H1 (cell line): ENCODE measurements at regions not wholly inside any gene's neighbourhood (a gene's known extent, or its start where the extent isn't known, plus 50 kb on each side); places are given as distances from the start of the nearest gene placed in this dataset.
"Not testable (repeated sequence)": the region's sequence is repeated elsewhere in the genome, so short reads cannot be mapped to it uniquely, and the experiment has no call there.

Experiments used
- CTCF ChIA-PET: fragments of 300-600 bp; sonication (Branson Sonifier 250); formaldehyde crosslinking; loops from one replicate; lab custom pipeline; 2021; ENCODE audit not compliant: partially characterized antibody; lab: Charles Lee
- POLR2A ChIA-PET: fragments of 300-600 bp; sonication (Branson Sonifier 250); formaldehyde crosslinking; loops from one replicate; lab custom pipeline; 2021; ENCODE audit warnings: inconsistent platforms; ENCODE audit not compliant: partially characterized antibody; lab: Charles Lee
- DNase-seq, 2 experiments: peaks; one replicate each; pipeline versions ENCODE4 v3.0.0 to v3.0.0-alpha.2; 2010 to 2022; ENCODE audit warnings: low spot score in 2 of 2, low read depth in 1 of 2, mixed read lengths in 1 of 2
- FAIRE-seq: peaks from 2 replicates; lab custom pipeline; 2011; peaks lifted over from hg19 to GRCh38; lab: Jason Lieb, UNC
- H2AFZ ChIP-seq: 2 replicates; pipeline ENCODE4 v1.8.1; 2012; ENCODE audit warnings: low read length, inconsistent platforms
- H2AK5ac ChIP-seq: 2 replicates; pipeline ENCODE4 v1.6.1; 2013; ENCODE audit warnings: low read depth, low read length
- H2BK120ac ChIP-seq: replicated peaks from 2 replicates; pipeline ENCODE3; 2013; ENCODE audit warnings: low read depth, low read length, inconsistent platforms
- H2BK12ac ChIP-seq: 2 replicates; pipeline ENCODE4 v1.6.1; 2013; ENCODE audit warnings: low read depth, low read length
- H2BK15ac ChIP-seq: 2 replicates; pipeline ENCODE4 v1.6.1; 2013; ENCODE audit warnings: low read length
- H2BK20ac ChIP-seq: 2 replicates; pipeline ENCODE4 v1.6.1; 2013; ENCODE audit warnings: low read length
- H2BK5ac ChIP-seq: 2 replicates; pipeline ENCODE4 v1.6.1; 2013; ENCODE audit warnings: low read depth, low read length
- H3K14ac ChIP-seq: 2 replicates; pipeline ENCODE4 v1.6.1; 2013; ENCODE audit warnings: inconsistent platforms; ENCODE audit not compliant: insufficient read length
- H3K18ac ChIP-seq: 2 replicates; pipeline ENCODE4 v1.6.1; 2013; ENCODE audit warnings: low read length; ENCODE audit errors: extremely low read depth
- H3K23ac ChIP-seq: 2 replicates; pipeline ENCODE4 v1.6.1; 2013; ENCODE audit warnings: inconsistent platforms; ENCODE audit not compliant: insufficient read length
- H3K23me2 ChIP-seq: 2 replicates; pipeline ENCODE4 v1.6.1; 2013; ENCODE audit warnings: low read depth, low read length
- H3K27ac ChIP-seq: 2 replicates; pipeline ENCODE4 v1.6.1; 2011; ENCODE audit warnings: low read depth, low read length, inconsistent platforms
- H3K27me3 ChIP-seq, 4 experiments: replicated peaks in 1 of 4; 1 replicate in 1 of 4; 2 replicates in 3 of 4; pipeline versions ENCODE4 v1.6.1 to v1.8.1; 2011 to 2013; ENCODE audit warnings: low read length in 3 of 4, mild to moderate bottlenecking in 3 of 4, inconsistent platforms in 2 of 4, mixed read lengths in 2 of 4, moderate library complexity in 1 of 4; ENCODE audit not compliant: control insufficient read depth in 3 of 4, insufficient read depth in 3 of 4; ENCODE audit errors: extremely low read depth in 1 of 4
- H3K36me3 ChIP-seq, 4 experiments: 2 replicates each; pipeline versions ENCODE4 v1.6.1 to v1.8.1; 2011 to 2013; ENCODE audit warnings: mild to moderate bottlenecking in 4 of 4, low read length in 3 of 4, moderate library complexity in 2 of 4, control low read depth in 1 of 4, inconsistent platforms in 1 of 4; ENCODE audit not compliant: insufficient read depth in 4 of 4, control insufficient read depth in 2 of 4
- H3K4ac ChIP-seq: replicated peaks from 2 replicates; pipeline ENCODE3; 2013; ENCODE audit warnings: low read length, low read depth, mixed read lengths, inconsistent platforms; ENCODE audit not compliant: insufficient read length
- H3K4me1 ChIP-seq, 4 experiments: replicated peaks in 1 of 4; 1 replicate in 1 of 4; 2 replicates in 3 of 4; pipeline versions ENCODE4 v1.6.1 to v1.8.1; 2011 to 2013; ENCODE audit warnings: low read length in 3 of 4, inconsistent platforms in 2 of 4, mixed read lengths in 1 of 4; ENCODE audit not compliant: insufficient read depth in 4 of 4, control insufficient read depth in 3 of 4
- H3K4me2 ChIP-seq, 2 experiments: 2 replicates each; pipeline versions ENCODE4 v1.6.1 to v1.8.1; 2011 to 2013; ENCODE audit warnings: low read depth in 2 of 2, low read length in 2 of 2, control low read depth in 1 of 2, inconsistent platforms in 1 of 2, mild to moderate bottlenecking in 1 of 2; ENCODE audit not compliant: insufficient read depth in 1 of 2
- H3K4me3 ChIP-seq, 4 experiments: fragments of 200-600, 300-600 bp in 1 of 4; sonication (generic), shearing (Covaris generic), sonication (Bioruptor Twin) in 1 of 4; 2 replicates each; pipeline versions ENCODE4 v1.5.1 to v1.8.1; 2011 to 2016; ENCODE audit warnings: low read length in 4 of 4, low read depth in 3 of 4, control low read depth in 2 of 4, inconsistent platforms in 2 of 4, mild to moderate bottlenecking in 2 of 4, mixed read lengths in 1 of 4, moderate library complexity in 1 of 4; ENCODE audit not compliant: insufficient read depth in 2 of 4; ENCODE audit errors: extremely low read depth in 1 of 4
- H3K56ac ChIP-seq: replicated peaks from 2 replicates; pipeline ENCODE3; 2013; ENCODE audit warnings: low read depth, mild to moderate bottlenecking, mixed read lengths, low read length, inconsistent platforms; ENCODE audit not compliant: insufficient read length
- H3K79me1 ChIP-seq: 2 replicates; pipeline ENCODE4 v1.6.1; 2013; ENCODE audit warnings: low read depth, low read length, control low read depth
- H3K79me2 ChIP-seq, 2 experiments: 2 replicates each; pipeline versions ENCODE4 v1.6.1 to v1.8.1; 2012 to 2013; ENCODE audit warnings: low read length in 2 of 2, mild to moderate bottlenecking in 2 of 2, inconsistent platforms in 1 of 2; ENCODE audit not compliant: insufficient read depth in 2 of 2, control insufficient read depth in 1 of 2
- H3K9ac ChIP-seq, 4 experiments: replicated peaks in 1 of 4; 1 replicate in 1 of 4; 2 replicates in 3 of 4; pipeline versions ENCODE4 v1.6.1 to v1.8.1; 2011 to 2013; ENCODE audit warnings: low read depth in 3 of 4, low read length in 3 of 4, control low read depth in 2 of 4, mild to moderate bottlenecking in 2 of 4, moderate library complexity in 2 of 4, inconsistent platforms in 1 of 4; ENCODE audit errors: extremely low read depth in 1 of 4
- H3K9me3 ChIP-seq, 2 experiments: 2 replicates each; pipeline versions ENCODE4 v1.6.1 to v1.8.1; 2012 to 2013; ENCODE audit warnings: mild to moderate bottlenecking in 2 of 2, moderate library complexity in 2 of 2, control low read depth in 1 of 2, inconsistent platforms in 1 of 2, low read depth in 1 of 2, low read length in 1 of 2, mixed read lengths in 1 of 2; ENCODE audit not compliant: insufficient read depth in 2 of 2
- H4K20me1 ChIP-seq, 2 experiments: replicated peaks in 1 of 2; 2 replicates each; pipeline versions ENCODE3 to v1.8.1; 2011 to 2013; ENCODE audit warnings: inconsistent platforms in 2 of 2, low read length in 2 of 2, mild to moderate bottlenecking in 1 of 2; ENCODE audit not compliant: insufficient read depth in 2 of 2, control insufficient read depth in 1 of 2
- H4K5ac ChIP-seq: 2 replicates; pipeline ENCODE4 v1.6.1; 2013; ENCODE audit warnings: low read length, low read depth, mixed read lengths, inconsistent platforms; ENCODE audit not compliant: insufficient read length
- H4K8ac ChIP-seq: 2 replicates; pipeline ENCODE4 v1.8.0; 2013; ENCODE audit warnings: mild to moderate bottlenecking, moderate library complexity, low read length, inconsistent platforms; ENCODE audit not compliant: insufficient read depth; ENCODE audit errors: extremely low read depth
- H4K91ac ChIP-seq: replicated peaks from 2 replicates; pipeline ENCODE3; 2013; ENCODE audit warnings: low read length, mixed read lengths, inconsistent platforms; ENCODE audit not compliant: insufficient read length
- EP300 ChIP-seq, 2 experiments: IDR thresholded peaks; 1 replicate in 1 of 2; 2 replicates in 1 of 2; pipeline ENCODE4 v1.6.1; 2011 to 2012; ENCODE audit warnings: low read depth in 2 of 2, low read length in 2 of 2, mild to moderate bottlenecking in 2 of 2, borderline replicate concordance in 1 of 2, inconsistent platforms in 1 of 2, moderate library complexity in 1 of 2
- GTF2F1 ChIP-seq: IDR thresholded peaks from 2 replicates; pipeline ENCODE4 v1.6.1; 2012; ENCODE audit warnings: low read depth, low read length, improper control_type of control experiment, borderline replicate concordance
- KDM1A ChIP-seq: fragments of 200-600, 300-600 bp; sonication (generic); IDR thresholded peaks from 2 replicates; pipeline ENCODE4 v1.7.1; 2016; ENCODE audit warnings: mild to moderate bottlenecking, low read length, borderline replicate concordance
- POLR2A ChIP-seq, 2 experiments: IDR thresholded peaks; 1 replicate in 1 of 2; 2 replicates in 1 of 2; pipeline ENCODE4 v1.6.1; 2011; ENCODE audit warnings: low read depth in 2 of 2, low read length in 2 of 2, mild to moderate bottlenecking in 2 of 2; ENCODE audit errors: control extremely low read depth in 1 of 2
- RFX5 ChIP-seq: IDR thresholded peaks from 2 replicates; pipeline ENCODE4 v1.6.1; 2011; ENCODE audit warnings: low read depth, low read length, improper control_type of control experiment, borderline replicate concordance
- YY1 ChIP-seq: IDR thresholded peaks from 2 replicates; pipeline ENCODE4 v1.6.1; 2011; ENCODE audit warnings: low read depth, mild to moderate bottlenecking, low read length
- WGBS, 2 experiments: shearing (Covaris generic) in 1 of 2; methylation state at CpG; one replicate each; pipeline versions ENCODE4 v1.1.6 to v1.1.7; 2013 to 2015; ENCODE audit warnings: low lambda C conversion rate in 2 of 2, mixed read lengths in 2 of 2, inconsistent platforms in 1 of 2, low coverage in 1 of 2, missing lambda C conversion rate in 1 of 2; ENCODE audit not compliant: insufficient replicate concordance in 2 of 2, insufficient coverage in 1 of 2, insufficient read length in 1 of 2; ENCODE audit errors: extremely low coverage in 1 of 2, missing lambda C conversion rate in 1 of 2; 5-methylcytosine and 5-hydroxymethylcytosine counted together
- TF ChIP-seq, protein P1 (sequence below): IDR thresholded peaks from 2 replicates; pipeline ENCODE4 v1.6.1; 2011; ENCODE audit warnings: low read length, improper control_type of control experiment

DNA sequence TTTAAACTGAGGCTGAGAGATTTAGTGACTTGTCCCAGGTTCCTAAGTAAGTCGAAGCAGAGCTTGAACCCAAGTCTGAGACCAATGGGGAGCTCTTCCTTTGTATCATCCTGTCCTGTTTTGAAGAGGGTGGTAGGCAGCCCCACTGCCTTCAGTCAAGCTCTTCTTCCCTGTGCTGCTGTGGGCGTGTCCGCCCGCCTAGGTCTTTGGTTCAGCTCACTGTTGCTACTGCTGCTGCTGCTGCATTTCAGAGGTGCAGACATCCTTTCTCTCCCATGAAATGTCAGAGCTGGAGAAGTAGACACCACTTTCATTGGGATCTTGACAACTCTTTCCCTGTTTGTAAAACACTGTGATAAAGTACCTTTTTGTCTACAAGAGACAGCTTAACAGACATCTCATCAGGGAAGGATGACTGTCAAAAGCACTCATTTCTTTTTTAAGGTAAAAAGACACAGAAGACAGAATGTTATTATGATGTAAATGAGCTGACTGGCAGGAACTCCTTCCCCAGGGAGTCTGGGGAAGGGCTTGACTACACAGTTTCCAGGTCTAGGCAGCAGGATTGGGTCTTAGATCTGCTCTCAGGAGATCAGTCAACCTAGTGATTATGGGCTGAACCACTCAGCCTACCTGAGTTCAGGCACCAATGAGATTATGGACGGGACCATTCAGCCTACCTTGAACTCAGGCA lies 91.7 kb upstream of the TRIB2 start (continued):
- no peak for TF ChIP-seq KDM1A
- no peak for TF ChIP-seq RFX5
- TF ChIP-seq GTF2F1: no peak
- TF ChIP-seq, protein P1, sequence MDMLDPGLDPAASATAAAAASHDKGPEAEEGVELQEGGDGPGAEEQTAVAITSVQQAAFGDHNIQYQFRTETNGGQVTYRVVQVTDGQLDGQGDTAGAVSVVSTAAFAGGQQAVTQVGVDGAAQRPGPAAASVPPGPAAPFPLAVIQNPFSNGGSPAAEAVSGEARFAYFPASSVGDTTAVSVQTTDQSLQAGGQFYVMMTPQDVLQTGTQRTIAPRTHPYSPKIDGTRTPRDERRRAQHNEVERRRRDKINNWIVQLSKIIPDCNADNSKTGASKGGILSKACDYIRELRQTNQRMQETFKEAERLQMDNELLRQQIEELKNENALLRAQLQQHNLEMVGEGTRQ: no peak
- TF ChIP-seq EP300 (IDR thresholded peaks at IDR 0.05; ENCODE audit: borderline replicate concordance in 1 of 2, low read depth in 2 of 2, low read length in 2 of 2): no peak
- TF ChIP-seq POLR2A (IDR thresholded peaks at IDR 0.05; ENCODE audit: control extremely low read depth in 1 of 2, low read depth in 2 of 2, low read length in 2 of 2): no peak
- TF ChIP-seq YY1: no peak

DNA sequence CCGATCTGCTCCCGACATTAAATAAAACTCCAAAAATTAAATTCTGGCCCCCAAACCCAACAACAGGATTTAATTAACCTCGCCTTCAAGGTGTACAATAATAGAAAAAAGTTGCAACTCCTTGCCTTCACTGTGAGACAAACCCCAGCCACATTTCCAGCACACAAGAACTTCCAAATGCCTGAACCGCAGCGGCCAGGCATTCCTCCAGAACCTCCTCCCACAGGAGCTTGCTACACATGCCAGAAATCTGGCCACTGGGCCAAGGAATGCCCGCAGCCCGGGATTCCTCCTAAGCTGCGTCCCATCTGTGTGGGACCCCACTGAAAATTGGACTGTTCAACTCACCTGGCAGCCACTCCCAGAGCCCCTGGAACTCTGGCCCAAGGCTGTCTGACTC lies 88.2 kb upstream of the TRIB2 start:
- H2BK15ac ChIP-seq, POLR2A ChIA-PET, DNase-seq, H3K79me1 ChIP-seq, H3K18ac ChIP-seq, H3K56ac ChIP-seq, H3K36me3 ChIP-seq, H4K8ac ChIP-seq, H2BK12ac ChIP-seq, H3K4me3 ChIP-seq, H3K9me3 ChIP-seq, H3K4me2 ChIP-seq, H3K79me2 ChIP-seq, FAIRE-seq, H3K4me1 ChIP-seq, H2BK20ac ChIP-seq, H3K27me3 ChIP-seq, H4K91ac ChIP-seq, H3K4ac ChIP-seq, H3K27ac ChIP-seq, H3K23me2 ChIP-seq, H2AFZ ChIP-seq, H3K14ac ChIP-seq, H3K23ac ChIP-seq, H2BK120ac ChIP-seq, H2BK5ac ChIP-seq, H4K20me1 ChIP-seq, CTCF ChIA-PET, H2AK5ac ChIP-seq, H4K5ac ChIP-seq, H3K9ac ChIP-seq: not testable (repeated sequence)
- WGBS, 2 experiments: 96% methylated on average over 5 of the region's 8 CpGs; no CpG with 5 or more reads in 1 of the 2 experiments
